ENCODE measurements at regions not wholly inside any gene's neighbourhood (a gene's known extent, or its start where the extent isn't known, plus 50 kb on each side); places are given as distances from the start of the nearest gene placed in this dataset.
"Not testable (repeated sequence)": the region's sequence is repeated elsewhere in the genome, so short reads cannot be mapped to it uniquely, and the experiment has no call there.

DNA sequence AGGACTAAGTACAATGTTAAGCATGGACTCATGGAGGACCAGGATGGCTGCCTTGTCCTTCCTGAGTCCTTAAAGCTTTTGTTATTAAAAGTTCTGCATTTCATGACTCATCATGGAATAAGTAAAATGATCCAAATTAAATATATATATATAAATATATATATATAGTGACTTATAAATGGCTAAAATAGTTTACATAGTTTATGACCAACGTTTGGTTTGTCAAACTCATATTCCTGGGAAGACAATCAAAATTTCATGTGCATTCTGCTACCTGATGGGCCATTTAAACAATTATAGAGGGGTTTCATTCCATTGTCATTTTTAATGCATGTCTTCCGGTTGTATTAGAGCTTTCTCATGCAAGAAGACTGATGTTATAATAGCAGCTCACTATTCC, 1190.7 kb downstream of the FSCB start:
- Histone ChIP-seq H3K36me3 (ENCODE audit: control insufficient read depth, insufficient read depth, low read length) (no peaks in the 10 kb centered on the region), H3K27me3 (ENCODE audit: control insufficient read depth, insufficient read depth, low read length) (no peaks in the 10 kb centered on the region), H3K4me3 (ENCODE audit: low read depth, low read length) (no peak overlapping the region)
- no peak for TF ChIP-seq CTCF (IDR thresholded peaks at IDR 0.05; ENCODE audit: insufficient read depth, low read length, severe bottlenecking)
- no peak for FAIRE-seq
- no peak for DNase-seq (ENCODE audit: low read depth)

- FAIRE-seq, result no peak
- no peaks in the 10 kb centered on the region for H3K27me3 ChIP-seq (ENCODE audit: control insufficient read depth, insufficient read depth, low read length)
These were observed 1193.4 kb downstream of the FSCB start for GRCh38 chr14:43313719-43314118.

GRCh38 chr14:43308421-43309110, 1198.5 kb downstream of the FSCB start:
- no peak overlapping the region for H3K4me3 ChIP-seq (ENCODE audit: low read depth, low read length)
- H3K27me3 ChIP-seq (ENCODE audit: control insufficient read depth, insufficient read depth, low read length), result no peaks in the 10 kb centered on the region
- TF ChIP-seq CTCF (IDR thresholded peaks at IDR 0.05; ENCODE audit: insufficient read depth, low read length, severe bottlenecking), result no peak
- H3K36me3 ChIP-seq (ENCODE audit: control insufficient read depth, insufficient read depth, low read length), result no peaks in the 10 kb centered on the region
- FAIRE-seq (no peak), DNase-seq (ENCODE audit: low read depth) (no peak)

More at GRCh38 chr14:43313719-43314118, 1193.4 kb downstream of the FSCB start:
- DNase-seq (ENCODE audit: low read depth), result no peak
- TF ChIP-seq CTCF (IDR thresholded peaks at IDR 0.05; ENCODE audit: insufficient read depth, low read length, severe bottlenecking), result no peak
- no peak overlapping the region for H3K4me3 ChIP-seq (ENCODE audit: low read depth, low read length)
- H3K36me3 ChIP-seq (ENCODE audit: control insufficient read depth, insufficient read depth, low read length), result no peaks in the 10 kb centered on the region

DNA sequence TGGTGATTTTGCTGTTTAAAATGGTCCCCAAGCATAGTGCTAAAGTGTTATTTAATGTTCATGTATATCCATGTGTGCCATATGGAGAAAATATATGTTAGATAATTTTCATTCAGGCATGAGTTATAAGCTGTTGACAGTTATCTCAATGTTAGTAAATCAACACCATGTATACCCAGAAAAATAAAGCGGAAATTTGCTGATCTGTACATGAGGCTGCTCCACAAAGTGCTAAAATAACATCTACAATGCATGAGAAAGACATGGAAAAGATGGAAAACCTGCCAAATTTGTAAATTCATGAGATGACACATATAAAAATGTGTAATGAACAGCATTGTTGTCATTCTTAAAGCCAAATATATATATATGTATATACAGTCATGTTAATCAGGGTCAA, 1199.2 kb downstream of the FSCB start:
- H3K27me3 ChIP-seq (ENCODE audit: control insufficient read depth, insufficient read depth, low read length), result no peaks in the 10 kb centered on the region
- DNase-seq (ENCODE audit: low read depth) (no peak), FAIRE-seq (no peak)
- TF ChIP-seq CTCF (IDR thresholded peaks at IDR 0.05; ENCODE audit: insufficient read depth, low read length, severe bottlenecking), result no peak
- no peak overlapping the region for H3K4me3 ChIP-seq (ENCODE audit: low read depth, low read length)
- no peaks in the 10 kb centered on the region for H3K36me3 ChIP-seq (ENCODE audit: control insufficient read depth, insufficient read depth, low read length)

DNA sequence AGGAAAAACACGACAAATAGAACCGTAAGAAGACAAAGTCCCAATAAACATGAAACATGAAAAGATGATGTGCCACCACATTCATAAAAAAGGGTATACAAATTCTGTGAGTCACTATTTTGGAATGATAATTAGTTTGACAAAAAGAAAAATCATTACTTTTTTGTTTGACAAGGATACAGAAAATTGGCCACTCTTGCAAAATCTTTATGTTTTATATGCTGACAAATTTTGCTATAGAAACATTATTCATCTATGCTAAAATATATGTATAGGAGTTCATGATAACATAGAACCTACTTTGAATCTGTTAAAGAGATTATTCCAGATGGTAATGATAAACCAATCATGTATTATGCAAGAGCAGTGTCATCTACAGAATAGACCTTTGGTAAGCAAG, 1201.0 kb downstream of the FSCB start:
- TF ChIP-seq CTCF (IDR thresholded peaks at IDR 0.05; ENCODE audit: insufficient read depth, low read length, severe bottlenecking), result no peak
- no peaks in the 10 kb centered on the region for H3K27me3 ChIP-seq (ENCODE audit: control insufficient read depth, insufficient read depth, low read length)
- no peak overlapping the region for H3K4me3 ChIP-seq (ENCODE audit: low read depth, low read length)
- H3K36me3 ChIP-seq (ENCODE audit: control insufficient read depth, insufficient read depth, low read length), result no peaks in the 10 kb centered on the region
- DNase-seq (ENCODE audit: low read depth), result no peak
- no peak for FAIRE-seq

DNA sequence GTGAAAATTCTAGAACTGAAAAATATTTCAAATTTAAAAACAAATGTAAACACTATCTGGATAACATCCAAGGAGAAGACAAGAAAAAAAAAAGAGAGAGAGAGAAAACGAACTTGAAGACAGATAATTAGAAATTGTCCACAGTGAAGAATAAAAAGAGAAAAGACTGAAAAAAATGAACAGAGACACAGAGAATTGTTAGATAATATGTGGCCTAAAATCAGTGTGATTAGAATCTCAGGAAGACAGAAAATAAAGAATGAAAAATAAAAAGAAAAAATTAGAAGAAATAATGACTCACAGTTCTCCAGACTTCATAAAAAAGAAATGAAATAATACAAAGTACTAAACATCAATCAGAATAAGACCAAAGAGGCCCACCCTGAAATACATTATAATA, 1209.3 kb downstream of the FSCB start:
- Histone ChIP-seq H3K27me3 (ENCODE audit: control insufficient read depth, insufficient read depth, low read length) (no peaks in the 10 kb centered on the region), H3K36me3 (ENCODE audit: control insufficient read depth, insufficient read depth, low read length) (no peaks in the 10 kb centered on the region), H3K4me3 (ENCODE audit: low read depth, low read length) (no peak overlapping the region)
- TF ChIP-seq CTCF (IDR thresholded peaks at IDR 0.05; ENCODE audit: insufficient read depth, low read length, severe bottlenecking), result no peak
- DNase-seq (ENCODE audit: low read depth) (no peak), FAIRE-seq (no peak)

DNA sequence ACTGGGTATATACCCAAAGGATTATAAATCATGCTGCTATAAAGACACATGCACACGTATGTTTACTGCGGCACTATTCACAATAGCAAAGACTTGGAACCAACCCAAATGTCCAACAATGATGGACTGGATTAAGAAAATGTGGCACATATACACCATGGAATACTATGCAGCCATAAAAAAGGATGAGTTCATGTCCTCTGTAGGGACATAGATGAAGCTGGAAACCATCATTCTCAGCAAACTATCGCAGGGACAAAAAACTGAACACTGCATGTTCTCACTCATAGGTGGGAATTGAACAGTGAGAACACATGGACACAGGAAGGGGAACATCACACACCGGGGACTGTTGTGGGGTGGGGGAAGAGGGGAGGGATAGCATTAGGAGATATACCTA, 1211.0 kb downstream of the FSCB start:
- not testable (repeated sequence) for FAIRE-seq; H3K36me3 ChIP-seq (ENCODE audit: control insufficient read depth, insufficient read depth, low read length); H3K4me3 ChIP-seq (ENCODE audit: low read depth, low read length); DNase-seq (ENCODE audit: low read depth); H3K27me3 ChIP-seq (ENCODE audit: control insufficient read depth, insufficient read depth, low read length)
